ENCODE measurements at regions not wholly inside any gene's neighbourhood (a gene's known extent, or its start where the extent isn't known, plus 50 kb on each side); places are given as distances from the start of the nearest gene placed in this dataset.

GRCh38 chr5:60346393-60346792, 353.6 kb downstream of the DEPDC1B start:
- DNase-seq (ENCODE audit: extremely low spot score in 2 of 2) = no peak
- H3K27me3 ChIP-seq = no peaks in the 10 kb centered on the region
- TF ChIP-seq POLR2AphosphoS5 (IDR thresholded peaks at IDR 0.05; ENCODE audit: insufficient read depth in 1 of 2, low read depth in 1 of 2) = no peak
- TF ChIP-seq CTCF (IDR thresholded peaks at IDR 0.05) = no peak
- TF ChIP-seq POLR2A (IDR thresholded peaks at IDR 0.05) = no peak
- H3K4me1 ChIP-seq = no peaks in the 10 kb centered on the region
- no peak overlapping the region for H3K4me3 ChIP-seq
- no peaks in the 10 kb centered on the region for H3K9me3 ChIP-seq
- intact Hi-C loops (cut with DNase I) = no loop called here
- H3K27ac ChIP-seq = no peak overlapping the region
- no peaks in the 10 kb centered on the region for H3K36me3 ChIP-seq

GRCh38 chr5:60343102-60343501, 356.9 kb downstream of the DEPDC1B start:
- Histone ChIP-seq H3K27ac (no peak overlapping the region), H3K36me3 (no peaks in the 10 kb centered on the region), H3K4me3 (no peak overlapping the region), H3K9me3 (no peaks in the 10 kb centered on the region), H3K4me1 (no peaks in the 10 kb centered on the region), H3K27me3 (no peaks in the 10 kb centered on the region)
- intact Hi-C loops (cut with DNase I) = no loop called here
- DNase-seq (ENCODE audit: extremely low spot score in 2 of 2) = no peak
- no peak for TF ChIP-seq CTCF (IDR thresholded peaks at IDR 0.05)
- TF ChIP-seq POLR2A (IDR thresholded peaks at IDR 0.05) = no peak
- TF ChIP-seq POLR2AphosphoS5 (IDR thresholded peaks at IDR 0.05; ENCODE audit: insufficient read depth in 1 of 2, low read depth in 1 of 2) = no peak

- Histone ChIP-seq H3K4me3 (no peak overlapping the region), H3K27ac (no peak overlapping the region), H3K4me1 (no peaks in the 10 kb centered on the region), H3K27me3 (no peaks in the 10 kb centered on the region), H3K36me3 (no peaks in the 10 kb centered on the region), H3K9me3 (no peaks in the 10 kb centered on the region)
- TF ChIP-seq POLR2A (IDR thresholded peaks at IDR 0.05) = no peak
- TF ChIP-seq POLR2AphosphoS5 (IDR thresholded peaks at IDR 0.05; ENCODE audit: insufficient read depth in 1 of 2, low read depth in 1 of 2) = no peak
- TF ChIP-seq CTCF (IDR thresholded peaks at IDR 0.05) = no peak
- intact Hi-C loops (cut with DNase I) = no loop called here
- DNase-seq (ENCODE audit: extremely low spot score in 2 of 2) = no peak
Observed at GRCh38 chr5:60340965-60341471, 358.9 kb downstream of the DEPDC1B start.

GRCh38 chr5:60340326-60340725, 359.6 kb downstream of the DEPDC1B start:
- no peak for TF ChIP-seq POLR2A (IDR thresholded peaks at IDR 0.05)
- TF ChIP-seq CTCF (IDR thresholded peaks at IDR 0.05) = no peak
- no peak for TF ChIP-seq POLR2AphosphoS5 (IDR thresholded peaks at IDR 0.05; ENCODE audit: insufficient read depth in 1 of 2, low read depth in 1 of 2)
- peak overlapping the region; percentile 43 for H3K27ac ChIP-seq
- no peaks in the 10 kb centered on the region for H3K4me1 ChIP-seq
- DNase-seq (ENCODE audit: extremely low spot score in 2 of 2) = no peak
- no peak overlapping the region for H3K4me3 ChIP-seq
- H3K27me3 ChIP-seq = no peaks in the 10 kb centered on the region
- no peaks in the 10 kb centered on the region for H3K36me3 ChIP-seq
- H3K9me3 ChIP-seq = no peaks in the 10 kb centered on the region
- intact Hi-C loops (cut with DNase I) = no loop called here

GRCh38 chr5:60339691-60340201, 360.2 kb downstream of the DEPDC1B start:
- no peaks in the 10 kb centered on the region for H3K4me1 ChIP-seq
- H3K27ac ChIP-seq = peak overlapping the region; percentile 43
- no peak for DNase-seq (ENCODE audit: extremely low spot score in 2 of 2)
- H3K4me3 ChIP-seq = no peak overlapping the region
- no peaks in the 10 kb centered on the region for H3K9me3 ChIP-seq
- H3K36me3 ChIP-seq = no peaks in the 10 kb centered on the region
- no peak for TF ChIP-seq POLR2AphosphoS5 (IDR thresholded peaks at IDR 0.05; ENCODE audit: insufficient read depth in 1 of 2, low read depth in 1 of 2)
- TF ChIP-seq POLR2A (IDR thresholded peaks at IDR 0.05) = no peak
- no peak for TF ChIP-seq CTCF (IDR thresholded peaks at IDR 0.05)
- intact Hi-C loops (cut with DNase I) = no loop called here
- no peaks in the 10 kb centered on the region for H3K27me3 ChIP-seq
